ENCODE measurements at regions not wholly inside any gene's neighbourhood (a gene's known extent, or its start where the extent isn't known, plus 50 kb on each side); places are given as distances from the start of the nearest gene placed in this dataset.

- TF ChIP-seq CTCF (IDR thresholded peaks at IDR 0.05; ENCODE audit: insufficient read depth, low read length): no peak
- H3K4me3 ChIP-seq (ENCODE audit: low read depth, low read length): no peak overlapping the region
- DNase-seq (ENCODE audit: low read depth): no peak
Measured at GRCh38 chr10:42491001-42491592, 147.3 kb downstream of the ZNF33B start.

GRCh38 chr10:42490368-42490767 lies 148.0 kb downstream of the ZNF33B start:
- no peak for DNase-seq (ENCODE audit: low read depth)
- H3K4me3 ChIP-seq (ENCODE audit: low read depth, low read length): no peak overlapping the region
- TF ChIP-seq CTCF (IDR thresholded peaks at IDR 0.05; ENCODE audit: insufficient read depth, low read length): no peak

GRCh38 chr10:42488416-42488815 lies 150.0 kb downstream of the ZNF33B start:
- DNase-seq (ENCODE audit: low read depth): peak; percentile 16
- TF ChIP-seq CTCF (IDR thresholded peaks at IDR 0.05; ENCODE audit: insufficient read depth, low read length): no peak
- H3K4me3 ChIP-seq (ENCODE audit: low read depth, low read length): no peak overlapping the region

- TF ChIP-seq CTCF (IDR thresholded peaks at IDR 0.05; ENCODE audit: insufficient read depth, low read length): no peak
- no peak for DNase-seq (ENCODE audit: low read depth)
- no peak overlapping the region for H3K4me3 ChIP-seq (ENCODE audit: low read depth, low read length)
Measured at GRCh38 chr10:42482411-42482810, 156.0 kb downstream of the ZNF33B start.

- no peak for DNase-seq (ENCODE audit: low read depth)
- TF ChIP-seq CTCF (IDR thresholded peaks at IDR 0.05; ENCODE audit: insufficient read depth, low read length): no peak
- no peak overlapping the region for H3K4me3 ChIP-seq (ENCODE audit: low read depth, low read length)
Measured at GRCh38 chr10:42479057-42479456, 159.3 kb downstream of the ZNF33B start.

GRCh38 chr10:42477170-42477569 lies 161.2 kb downstream of the ZNF33B start:
- TF ChIP-seq CTCF (IDR thresholded peaks at IDR 0.05; ENCODE audit: insufficient read depth, low read length): no peak
- no peak overlapping the region for H3K4me3 ChIP-seq (ENCODE audit: low read depth, low read length)
- DNase-seq (ENCODE audit: low read depth): no peak

GRCh38 chr10:42476101-42476500 lies 162.3 kb downstream of the ZNF33B start:
- peak overlapping the region; percentile 55 for H3K4me3 ChIP-seq (ENCODE audit: low read depth, low read length)
- no peak for DNase-seq (ENCODE audit: low read depth)
- no peak for TF ChIP-seq CTCF (IDR thresholded peaks at IDR 0.05; ENCODE audit: insufficient read depth, low read length)

Measured in fibroblast of the aortic adventitia (primary cell).